ENCODE measurements at regions not wholly inside any gene's neighbourhood (a gene's known extent, or its start where the extent isn't known, plus 50 kb on each side); places are given as distances from the start of the nearest gene placed in this dataset.
"Not testable (repeated sequence)": the region's sequence is repeated elsewhere in the genome, so short reads cannot be mapped to it uniquely, and the experiment has no call there.

- DNase-seq, result no peak
Measured at GRCh38 chr3:104907507-104907906, 459.2 kb upstream of the ALCAM start.

GRCh38 chr3:104908761-104909160 lies 457.9 kb upstream of the ALCAM start:
- DNase-seq, result peak; percentile 30

- peak; percentile 86 for DNase-seq
Measured at GRCh38 chr3:104909198-104909597, 457.5 kb upstream of the ALCAM start.

DNA sequence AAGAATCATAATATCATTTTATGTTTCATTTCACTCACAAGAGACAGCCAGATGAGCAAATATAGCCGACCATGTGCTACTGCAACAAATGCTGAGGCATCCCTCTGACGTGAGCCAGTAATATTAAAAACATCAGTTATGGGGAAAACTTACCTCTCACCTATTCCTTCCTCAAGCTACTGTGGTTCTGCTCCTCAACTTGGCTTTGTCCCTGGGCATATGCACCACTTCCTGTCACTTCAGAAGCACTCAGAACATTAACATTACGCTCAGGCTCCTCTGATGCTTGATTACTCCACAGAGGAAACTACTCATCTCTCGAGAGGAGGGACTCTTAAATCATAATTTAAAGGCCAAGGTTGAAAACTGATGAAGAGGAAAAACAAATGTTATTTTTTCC lies 457.0 kb upstream of the ALCAM start:
- peak; percentile 10 for DNase-seq

GRCh38 chr3:104911376-104911775 lies 455.3 kb upstream of the ALCAM start:
- DNase-seq, result no peak

GRCh38 chr3:104916971-104917370 lies 449.7 kb upstream of the ALCAM start:
- no peak for DNase-seq

- no peak for DNase-seq
Measured at GRCh38 chr3:104920512-104920911, 446.2 kb upstream of the ALCAM start.

GRCh38 chr3:104933972-104934371 lies 432.7 kb upstream of the ALCAM start:
- no peak for DNase-seq

GRCh38 chr3:104935613-104936012 lies 431.1 kb upstream of the ALCAM start:
- no peak for DNase-seq

DNA sequence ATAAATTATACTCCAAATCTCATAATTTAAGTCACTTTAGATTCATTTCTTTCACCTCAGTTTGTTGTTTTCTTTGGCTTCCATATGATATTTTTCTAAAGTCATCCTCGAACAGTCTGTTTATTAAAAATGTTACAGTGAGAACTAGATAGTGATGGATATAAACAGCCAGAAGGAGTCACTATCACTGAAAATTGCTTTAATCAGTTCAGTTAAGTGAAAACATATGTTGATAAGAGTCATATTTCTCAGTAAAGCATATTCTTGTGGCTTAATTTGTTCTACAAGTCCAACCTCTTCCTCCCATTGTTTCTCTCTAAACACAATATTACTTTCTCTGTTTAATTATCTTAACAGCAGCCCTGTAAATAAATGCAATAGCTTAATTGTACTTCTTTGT lies 427.5 kb upstream of the ALCAM start:
- no peak for DNase-seq

DNA sequence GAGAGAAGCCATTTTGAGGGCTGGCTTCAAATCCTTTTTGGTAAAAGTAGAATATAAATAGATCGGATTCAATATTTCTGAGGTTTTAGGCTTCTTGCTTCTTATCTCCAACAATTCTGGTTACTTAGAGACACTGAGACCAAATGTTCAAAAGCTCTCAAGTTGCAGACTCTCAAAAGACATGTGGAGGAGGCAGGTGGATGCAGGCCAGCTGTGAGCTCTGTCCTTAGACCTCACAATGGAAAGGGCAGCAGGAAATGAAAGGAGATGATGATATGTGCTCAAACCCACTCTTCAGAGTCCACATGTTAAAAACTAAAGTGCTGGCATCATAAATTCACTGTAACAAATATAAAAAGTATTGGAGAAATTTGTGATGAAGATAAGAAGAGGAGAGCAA lies 424.9 kb upstream of the ALCAM start:
- no peak for DNase-seq

DNA sequence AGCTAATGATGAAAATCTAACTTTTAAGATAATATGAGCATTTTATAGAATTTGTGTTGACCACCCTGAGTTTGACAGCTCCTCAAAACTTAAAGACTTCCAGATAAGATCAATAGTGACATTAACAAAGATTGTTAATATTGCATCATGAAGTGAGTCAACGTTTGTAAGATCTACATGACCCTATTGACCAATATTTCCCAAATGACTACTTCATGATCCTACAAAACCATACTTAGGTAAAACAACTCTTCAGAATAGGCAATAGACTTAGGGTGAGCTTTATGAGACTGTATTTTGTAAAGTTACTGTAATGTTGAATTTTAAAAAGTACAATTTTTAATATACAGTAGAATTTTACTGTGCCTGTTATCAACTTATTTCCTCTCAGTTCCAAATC lies 422.7 kb upstream of the ALCAM start:
- DNase-seq, result no peak

DNA sequence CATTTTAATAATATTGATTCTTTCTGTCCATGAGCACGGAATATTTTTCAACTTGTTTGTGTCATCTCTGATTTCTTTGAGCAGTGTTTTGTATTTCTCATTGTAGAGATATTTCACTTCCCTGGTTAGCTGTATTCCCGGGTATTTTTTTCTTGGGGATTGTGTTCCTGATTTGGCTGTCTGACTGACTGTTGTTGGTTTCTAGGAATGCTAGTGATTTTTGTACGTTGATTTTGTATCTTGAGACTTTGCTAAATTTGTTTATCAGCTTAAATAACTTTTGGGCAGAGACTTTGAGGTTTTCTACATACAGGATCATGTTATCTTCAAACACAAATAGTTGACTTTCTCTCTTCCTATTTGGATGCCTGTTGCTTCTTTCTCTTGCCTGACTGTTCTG lies 418.8 kb upstream of the ALCAM start:
- DNase-seq, result no peak

- not testable (repeated sequence) for DNase-seq
Measured at GRCh38 chr3:104949810-104950209, 416.9 kb upstream of the ALCAM start.

DNA sequence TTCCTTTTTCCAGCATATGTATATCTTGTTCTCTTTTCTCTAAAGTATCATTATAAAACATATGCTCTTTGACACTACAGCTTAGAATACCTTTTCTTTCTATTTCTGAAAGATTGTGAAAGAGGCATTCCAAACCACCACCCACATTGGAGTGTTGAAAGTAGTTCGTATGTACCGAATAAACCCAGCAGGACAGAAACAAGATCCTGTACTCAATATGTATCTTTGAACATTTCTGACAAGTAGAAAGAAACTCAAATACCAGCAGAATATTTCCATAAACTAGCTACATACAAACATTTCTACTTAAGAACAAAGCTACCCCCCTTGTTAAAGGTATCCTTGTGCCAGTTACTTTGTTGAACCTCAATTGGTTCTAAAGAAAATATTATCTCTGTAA lies 415.3 kb upstream of the ALCAM start:
- no peak for DNase-seq

DNA sequence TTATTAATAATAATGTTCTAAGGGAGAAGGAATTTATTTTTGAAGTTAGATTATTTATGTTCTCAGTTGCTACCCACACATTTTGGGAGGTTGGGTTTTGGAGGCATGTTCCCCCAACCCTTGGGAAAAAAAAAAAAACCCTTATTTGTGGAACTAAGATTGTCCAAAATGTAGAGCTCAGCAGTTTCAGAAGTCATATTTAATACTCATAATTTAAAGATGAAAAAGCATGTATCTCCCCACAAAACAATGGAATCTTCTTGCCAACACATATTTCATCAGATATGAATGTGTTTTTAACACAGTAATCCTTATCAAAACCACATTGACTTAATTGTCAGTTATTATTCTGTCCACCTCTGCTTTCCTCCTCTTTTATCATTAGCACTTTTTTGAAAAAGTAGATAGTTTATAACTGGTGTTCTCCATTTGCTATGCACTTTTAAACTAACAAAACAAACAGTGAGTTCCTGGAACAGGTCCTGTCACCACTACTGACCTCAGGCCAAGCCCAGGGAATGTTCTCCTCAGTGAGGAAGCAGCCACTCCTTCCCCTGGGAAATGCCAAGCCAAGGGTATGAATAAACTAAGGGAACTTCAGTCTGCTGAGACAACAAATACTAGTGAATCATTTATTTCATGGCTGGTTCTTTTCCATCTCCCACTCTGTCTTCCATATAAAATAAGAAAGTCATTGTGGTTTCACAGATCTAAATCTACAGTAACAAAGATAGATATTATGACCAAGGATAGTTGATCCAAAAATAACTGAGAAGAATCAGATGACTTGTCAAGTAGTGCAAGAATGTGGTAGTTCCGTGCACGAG lies 414.4 kb upstream of the ALCAM start:
- DNase-seq, result no peak

GRCh38 chr3:104956620-104957345 lies 409.9 kb upstream of the ALCAM start:
- DNase-seq, result no peak

DNA sequence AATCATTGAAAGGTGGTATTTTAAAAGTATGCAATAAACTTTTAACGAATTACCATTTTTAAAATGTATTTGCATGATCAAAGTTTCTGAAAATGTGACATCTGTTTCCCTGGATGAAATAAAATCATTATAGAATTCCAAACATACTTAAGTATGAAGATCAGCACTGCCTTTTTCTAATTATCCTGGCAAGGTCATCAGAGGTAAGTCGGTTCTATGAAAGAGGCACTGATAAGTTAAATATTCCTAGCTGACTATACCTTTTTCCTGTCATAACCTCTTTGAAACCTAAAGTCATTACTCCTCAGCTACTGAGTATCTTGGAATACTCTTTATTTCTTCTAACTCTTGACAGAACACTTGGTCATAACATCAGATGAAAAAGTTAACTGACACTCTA lies 406.1 kb upstream of the ALCAM start:
- DNase-seq, result no peak

DNA sequence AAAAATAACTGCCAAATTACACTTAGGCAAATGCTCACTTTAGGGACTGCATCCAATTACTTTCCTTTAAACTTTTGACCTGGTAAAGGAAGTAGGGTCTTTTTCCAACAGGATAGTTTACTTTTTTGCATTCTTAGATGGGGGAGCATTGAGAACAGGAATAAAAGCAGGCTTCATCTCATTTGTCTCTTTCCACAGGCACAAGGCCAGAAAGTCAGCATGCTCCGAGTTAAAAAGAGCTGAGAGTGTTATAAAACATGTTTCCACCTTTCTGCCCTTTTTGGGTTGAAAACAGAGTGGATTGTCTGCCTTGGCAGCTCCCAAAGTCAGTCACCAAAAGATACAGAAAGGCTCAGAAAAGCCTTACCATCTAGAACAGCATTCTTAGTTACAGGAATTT lies 404.9 kb upstream of the ALCAM start:
- DNase-seq, result no peak

GRCh38 chr3:104974316-104974715 lies 392.4 kb upstream of the ALCAM start:
- no peak for DNase-seq

GRCh38 chr3:104977719-104978118 lies 389.0 kb upstream of the ALCAM start:
- no peak for DNase-seq

DNA sequence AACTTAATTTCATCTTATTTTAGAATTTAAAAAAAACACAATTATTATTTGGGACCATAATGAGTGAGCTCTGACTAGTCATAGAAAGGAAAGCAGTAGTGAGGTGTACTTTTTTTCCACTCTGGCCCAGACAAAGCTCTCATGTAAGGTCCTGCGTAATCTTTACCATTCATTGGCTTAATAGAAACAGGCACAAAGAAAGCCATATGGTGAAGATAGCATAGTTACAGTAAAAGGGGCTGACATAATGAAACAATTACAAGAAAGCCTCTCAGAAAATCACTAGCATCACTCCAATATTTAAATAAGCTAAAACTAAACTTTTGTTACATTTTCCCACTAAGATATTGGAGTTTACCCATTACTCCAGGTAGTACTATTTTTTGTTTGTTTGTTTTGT lies 384.6 kb upstream of the ALCAM start:
- DNase-seq, result no peak

- DNase-seq, result no peak
Measured at GRCh38 chr3:104987859-104988258, 378.9 kb upstream of the ALCAM start.

GRCh38 chr3:104988496-104988895 lies 378.2 kb upstream of the ALCAM start:
- no peak for DNase-seq

- DNase-seq, result no peak
Measured at GRCh38 chr3:104989878-104990277, 376.8 kb upstream of the ALCAM start.

All from NCI-H1092 (cell line).